ENCODE measurements at regions not wholly inside any gene's neighbourhood (a gene's known extent, or its start where the extent isn't known, plus 50 kb on each side); places are given as distances from the start of the nearest gene placed in this dataset.
"Not testable (repeated sequence)": the region's sequence is repeated elsewhere in the genome, so short reads cannot be mapped to it uniquely, and the experiment has no call there.

GRCh38 chr1:219550201-219550600, 62.7 kb downstream of the ZC3H11B start:
- TF ChIP-seq CTCF (IDR thresholded peaks at IDR 0.05), result no peak
- ATAC-seq (ENCODE audit: insufficient number of reproducible peaks, low FRiP score, low read depth) (no peak), DNase-seq (ENCODE audit: low spot score) (no peak)
- no peaks in the 10 kb centered on the region for H3K9me3 ChIP-seq
- no peak overlapping the region for H3K27ac ChIP-seq
- H3K4me3 ChIP-seq, result no peak overlapping the region
- no peaks in the 10 kb centered on the region for H3K4me1 ChIP-seq (ENCODE audit: control insufficient read depth in 1 of 2, low read depth in 2 of 2)
- H3K27me3 ChIP-seq (replicated peaks; ENCODE audit: insufficient read depth), result no peaks in the 10 kb centered on the region
- H3K36me3 ChIP-seq, result no peaks in the 10 kb centered on the region

- TF ChIP-seq CTCF (IDR thresholded peaks at IDR 0.05), result no peak
- no peak overlapping the region for H3K27ac ChIP-seq
- H3K9me3 ChIP-seq, result no peaks in the 10 kb centered on the region
- no peaks in the 10 kb centered on the region for H3K4me1 ChIP-seq (ENCODE audit: control insufficient read depth in 1 of 2, low read depth in 2 of 2)
- H3K4me3 ChIP-seq, result no peak overlapping the region
- ATAC-seq (ENCODE audit: insufficient number of reproducible peaks, low FRiP score, low read depth) (no peak), DNase-seq (ENCODE audit: low spot score) (no peak)
- H3K27me3 ChIP-seq (replicated peaks; ENCODE audit: insufficient read depth), result no peaks in the 10 kb centered on the region
- no peaks in the 10 kb centered on the region for H3K36me3 ChIP-seq
Measured at GRCh38 chr1:219549215-219549614, 63.7 kb downstream of the ZC3H11B start.

- Histone ChIP-seq H3K27ac (no peak overlapping the region), H3K36me3 (no peaks in the 10 kb centered on the region), H3K27me3 (replicated peaks; ENCODE audit: insufficient read depth) (no peaks in the 10 kb centered on the region), H3K9me3 (no peaks in the 10 kb centered on the region), H3K4me1 (ENCODE audit: control insufficient read depth in 1 of 2, low read depth in 2 of 2) (no peaks in the 10 kb centered on the region), H3K4me3 (no peak overlapping the region)
- no peak for ATAC-seq (ENCODE audit: insufficient number of reproducible peaks, low FRiP score, low read depth)
- TF ChIP-seq CTCF (IDR thresholded peaks at IDR 0.05), result no peak
- DNase-seq (ENCODE audit: low spot score), result no peak
Measured at GRCh38 chr1:219548386-219548785, 64.5 kb downstream of the ZC3H11B start.

- H3K27ac ChIP-seq; H3K9me3 ChIP-seq; H3K4me1 ChIP-seq (ENCODE audit: control insufficient read depth in 1 of 2, low read depth in 2 of 2); ATAC-seq (ENCODE audit: insufficient number of reproducible peaks, low FRiP score, low read depth); DNase-seq (ENCODE audit: low spot score); H3K36me3 ChIP-seq; H3K27me3 ChIP-seq (replicated peaks; ENCODE audit: insufficient read depth); H3K4me3 ChIP-seq: not testable (repeated sequence)
Measured at GRCh38 chr1:219545756-219546155, 67.1 kb downstream of the ZC3H11B start.

- DNase-seq (ENCODE audit: low spot score) (no peak), ATAC-seq (ENCODE audit: insufficient number of reproducible peaks, low FRiP score, low read depth) (no peak)
- H3K4me3 ChIP-seq, result no peak overlapping the region
- no peaks in the 10 kb centered on the region for H3K4me1 ChIP-seq (ENCODE audit: control insufficient read depth in 1 of 2, low read depth in 2 of 2)
- no peaks in the 10 kb centered on the region for H3K9me3 ChIP-seq
- no peak for TF ChIP-seq CTCF (IDR thresholded peaks at IDR 0.05)
- no peaks in the 10 kb centered on the region for H3K36me3 ChIP-seq
- no peak overlapping the region for H3K27ac ChIP-seq
- H3K27me3 ChIP-seq (replicated peaks; ENCODE audit: insufficient read depth), result no peaks in the 10 kb centered on the region
Measured at GRCh38 chr1:219544163-219544846, 68.6 kb downstream of the ZC3H11B start.

All from thoracic aorta (tissue), 2 donors.